Endothelial cell (in vitro differentiated cells): ENCODE measurements at regions not wholly inside any gene's neighbourhood (a gene's known extent, or its start where the extent isn't known, plus 50 kb on each side); places are given as distances from the start of the nearest gene placed in this dataset.

Experiments
- DNase-seq: peaks from one replicate; pipeline ENCODE4 v3.0.0; 2021; ENCODE audit warnings: low spot score
- H3K27ac Mint-ChIP-seq: one replicate; pipeline ENCODE4 v1.8.0; 2021; ENCODE audit warnings: mixed read lengths, inconsistent platforms; ENCODE audit not compliant: unreplicated experiment
- H3K27me3 Mint-ChIP-seq: one replicate; pipeline ENCODE4 v1.8.0; 2021; ENCODE audit warnings: mild to moderate bottlenecking, moderate library complexity, mixed read lengths, inconsistent platforms; ENCODE audit not compliant: unreplicated experiment
- H3K36me3 Mint-ChIP-seq: one replicate; pipeline ENCODE4 v1.8.0; 2021; ENCODE audit warnings: mild to moderate bottlenecking, low read depth, mixed read lengths, inconsistent platforms; ENCODE audit not compliant: unreplicated experiment
- H3K4me1 Mint-ChIP-seq: one replicate; pipeline ENCODE4 v1.8.0; 2021; ENCODE audit warnings: mild to moderate bottlenecking, mixed read lengths, inconsistent platforms; ENCODE audit not compliant: unreplicated experiment
- H3K4me3 Mint-ChIP-seq: one replicate; pipeline ENCODE4 v1.8.0; 2021; ENCODE audit warnings: mild to moderate bottlenecking, mixed read lengths, inconsistent platforms; ENCODE audit not compliant: unreplicated experiment
- H3K9me3 Mint-ChIP-seq: one replicate; pipeline ENCODE4 v1.8.0; 2021; ENCODE audit warnings: mixed read lengths, inconsistent platforms; ENCODE audit not compliant: unreplicated experiment
- TF ChIP-seq, protein P1 (sequence below): fragments of 200-600 bp; sonication (generic); IDR thresholded peaks from one replicate; pipeline ENCODE4 v1.5.0; 2021; ENCODE audit warnings: antibody characterized with exemption; ENCODE audit not compliant: unreplicated experiment

DNA sequence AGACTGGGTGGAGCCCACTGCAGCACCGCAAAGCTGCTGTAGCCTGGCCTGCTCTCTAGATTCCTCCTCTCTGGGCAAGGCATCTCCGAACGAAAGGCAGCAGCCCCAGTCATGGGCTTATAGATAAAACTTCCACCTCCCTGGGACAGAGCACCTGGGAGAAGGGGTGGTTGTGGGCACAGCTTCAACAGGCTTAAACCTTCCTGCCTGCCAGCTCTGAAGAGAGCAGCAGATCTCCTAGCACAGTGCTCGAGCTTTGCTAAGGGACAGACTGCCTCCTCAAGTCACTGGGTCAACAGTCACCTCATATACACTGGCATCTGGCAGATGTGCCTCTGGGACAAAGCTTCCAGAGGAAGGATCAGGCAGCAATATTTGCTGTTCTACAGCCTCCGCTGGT, 117.3 kb downstream of the EHF start:
- TF ChIP-seq, protein P1, sequence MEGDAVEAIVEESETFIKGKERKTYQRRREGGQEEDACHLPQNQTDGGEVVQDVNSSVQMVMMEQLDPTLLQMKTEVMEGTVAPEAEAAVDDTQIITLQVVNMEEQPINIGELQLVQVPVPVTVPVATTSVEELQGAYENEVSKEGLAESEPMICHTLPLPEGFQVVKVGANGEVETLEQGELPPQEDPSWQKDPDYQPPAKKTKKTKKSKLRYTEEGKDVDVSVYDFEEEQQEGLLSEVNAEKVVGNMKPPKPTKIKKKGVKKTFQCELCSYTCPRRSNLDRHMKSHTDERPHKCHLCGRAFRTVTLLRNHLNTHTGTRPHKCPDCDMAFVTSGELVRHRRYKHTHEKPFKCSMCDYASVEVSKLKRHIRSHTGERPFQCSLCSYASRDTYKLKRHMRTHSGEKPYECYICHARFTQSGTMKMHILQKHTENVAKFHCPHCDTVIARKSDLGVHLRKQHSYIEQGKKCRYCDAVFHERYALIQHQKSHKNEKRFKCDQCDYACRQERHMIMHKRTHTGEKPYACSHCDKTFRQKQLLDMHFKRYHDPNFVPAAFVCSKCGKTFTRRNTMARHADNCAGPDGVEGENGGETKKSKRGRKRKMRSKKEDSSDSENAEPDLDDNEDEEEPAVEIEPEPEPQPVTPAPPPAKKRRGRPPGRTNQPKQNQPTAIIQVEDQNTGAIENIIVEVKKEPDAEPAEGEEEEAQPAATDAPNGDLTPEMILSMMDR: no peak
- peaks cover 4% of the 10 kb centered on the region for H3K9me3 Mint-ChIP-seq
- DNase-seq: no peak
- H3K36me3 Mint-ChIP-seq: peaks cover 27% of the 10 kb centered on the region
- H3K4me3 Mint-ChIP-seq: no peak overlapping the region
- no peak overlapping the region for H3K27ac Mint-ChIP-seq
- no peaks in the 10 kb centered on the region for H3K4me1 Mint-ChIP-seq
- H3K27me3 Mint-ChIP-seq: peaks cover 1% of the 10 kb centered on the region

DNA sequence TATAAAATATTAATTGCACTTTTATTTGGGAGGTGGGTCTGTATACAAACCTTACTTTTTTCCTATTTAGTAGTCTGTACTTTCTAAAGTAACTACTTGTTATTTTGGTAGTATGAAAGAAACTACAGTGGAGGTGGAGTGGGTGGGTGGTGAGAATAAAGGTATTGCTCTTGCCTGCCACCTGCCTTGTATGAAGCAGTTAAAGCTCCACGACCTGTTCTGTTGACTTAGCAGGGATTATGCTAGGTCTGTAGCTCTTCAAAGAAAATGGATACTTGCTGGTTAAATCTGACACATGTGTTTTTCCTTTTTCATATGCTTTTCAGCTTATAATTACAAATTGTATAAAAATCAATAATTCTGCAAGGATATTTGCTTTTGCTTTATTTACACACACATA, 111.9 kb downstream of the EHF start:
- Mint-ChIP-seq H3K4me1 (no peaks in the 10 kb centered on the region), H3K27ac (no peak overlapping the region), H3K9me3 (peaks cover 4% of the 10 kb centered on the region), H3K4me3 (no peak overlapping the region), H3K27me3 (peaks cover 2% of the 10 kb centered on the region), H3K36me3 (peaks cover 26% of the 10 kb centered on the region)
- no peak for DNase-seq
- TF ChIP-seq, protein P1: no peak

- Mint-ChIP-seq H3K4me3 (no peak overlapping the region), H3K27me3 (peaks cover 2% of the 10 kb centered on the region), H3K27ac (no peak overlapping the region), H3K4me1 (no peaks in the 10 kb centered on the region), H3K9me3 (no peaks in the 10 kb centered on the region), H3K36me3 (peaks cover 14% of the 10 kb centered on the region)
- DNase-seq: no peak
- TF ChIP-seq, protein P1: no peak
Measured at GRCh38 chr11:34731603-34732002, 110.7 kb downstream of the EHF start.

- peaks cover 2% of the 10 kb centered on the region for H3K27me3 Mint-ChIP-seq
Measured at GRCh38 chr11:34730544-34731295, 109.8 kb downstream of the EHF start.

GRCh38 chr11:34728609-34729008, 107.7 kb downstream of the EHF start:
- Mint-ChIP-seq H3K36me3 (peaks cover 2% of the 10 kb centered on the region), H3K4me1 (no peaks in the 10 kb centered on the region), H3K4me3 (no peak overlapping the region), H3K27me3 (peaks cover 1% of the 10 kb centered on the region), H3K9me3 (no peaks in the 10 kb centered on the region), H3K27ac (no peak overlapping the region)
- no peak for DNase-seq
- TF ChIP-seq, protein P1: no peak

More at GRCh38 chr11:34730544-34731295, 109.8 kb downstream of the EHF start:
- Mint-ChIP-seq H3K27ac (no peak overlapping the region), H3K36me3 (peaks cover 7% of the 10 kb centered on the region), H3K4me3 (no peak overlapping the region), H3K4me1 (no peaks in the 10 kb centered on the region), H3K9me3 (no peaks in the 10 kb centered on the region)
- DNase-seq: no peak
- TF ChIP-seq, protein P1: no peak
